Tibial nerve (tissue), 3 donors: ENCODE measurements at regions not wholly inside any gene's neighbourhood (a gene's known extent, or its start where the extent isn't known, plus 50 kb on each side); places are given as distances from the start of the nearest gene placed in this dataset.

Experiments
- CTCF ChIP-seq, 5 experiments: fragments of 200-600 bp in 3 of 5; fragments of 450-650 bp in 2 of 5; sonication (generic) in 3 of 5; IDR thresholded peaks; one replicate each; pipeline ENCODE4 v1.5.1; 2016 to 2019; ENCODE audit warnings: antibody characterized with exemption in 5 of 5, mild to moderate bottlenecking in 3 of 5, moderate library complexity in 2 of 5
- POLR2A ChIP-seq, 2 donors: fragments of 450-650 bp; IDR thresholded peaks; one replicate each; pipeline ENCODE4 v1.6.1; 2017; ENCODE audit warnings: antibody characterized with exemption in 2 of 2, mild to moderate bottlenecking in 2 of 2, moderate library complexity in 2 of 2

- TF ChIP-seq CTCF (IDR thresholded peaks at IDR 0.05) (no peak), POLR2A (IDR thresholded peaks at IDR 0.05) (no peak)
Observed at GRCh38 chr2:131754929-131755720, 227.4 kb downstream of the CCDC74A start.
